K562 (cell line): ENCODE measurements at regions not wholly inside any gene's neighbourhood (a gene's known extent, or its start where the extent isn't known, plus 50 kb on each side); places are given as distances from the start of the nearest gene placed in this dataset.

ENCODE experiments used
- ARID2 ChIP-seq: fragments of 450-650 bp; IDR thresholded peaks from 2 replicates; pipeline ENCODE4 v1.6.1; 2017; ENCODE audit warnings: antibody characterized with exemption, mild to moderate bottlenecking
- ARID3A ChIP-seq: IDR thresholded peaks from 2 replicates; pipeline ENCODE4 v1.6.1; 2012; ENCODE audit warnings: low read depth, low read length, improper control_type of control experiment, borderline replicate concordance
- BRF1 ChIP-seq: IDR thresholded peaks from 3 replicates; pipeline ENCODE4 v1.6.1; 2011; ENCODE audit warnings: borderline replicate concordance, mild to moderate bottlenecking; ENCODE audit not compliant: insufficient read length; ENCODE audit errors: extremely low read depth
- COPS2 ChIP-seq: fragments of 450-650 bp; conservative IDR thresholded peaks from 2 replicates; pipeline ENCODE4 v1.6.1; 2016; ENCODE audit warnings: mild to moderate bottlenecking, moderate library complexity
- DNMT1 ChIP-seq: fragments of 450-650 bp; IDR thresholded peaks from 2 replicates; pipeline ENCODE4 v1.6.1; 2016; ENCODE audit warnings: antibody characterized with exemption, mild to moderate bottlenecking
- ELF2 ChIP-seq: fragments of 250-450 bp; sonication (Bioruptor Pico); IDR thresholded peaks from 2 replicates; pipeline ENCODE4 v1.5.0; 2021; ENCODE audit warnings: mild to moderate bottlenecking
- FOXP1 ChIP-seq: sonication (generic); formaldehyde crosslinking; IDR thresholded peaks from 2 replicates; pipeline ENCODE4 v1.8.0; 2022; ENCODE audit warnings: mild to moderate bottlenecking, missing genetic modification reagents
- HDAC8 ChIP-seq: fragments of 450-650 bp; IDR thresholded peaks from 2 replicates; pipeline ENCODE4 v1.6.1; 2016; ENCODE audit warnings: mild to moderate bottlenecking, missing genetic modification characterization, moderate library complexity, missing compliant biosample characterization
- NR1H2 ChIP-seq: sonication (generic); formaldehyde crosslinking; IDR thresholded peaks from 2 replicates; pipeline ENCODE4 v1.4.0; 2020; ENCODE audit warnings: mild to moderate bottlenecking, missing genetic modification reagents
- PHF20 ChIP-seq: fragments of 450-650 bp; IDR thresholded peaks from 2 replicates; pipeline ENCODE4 v1.6.1; 2018; ENCODE audit not compliant: partially characterized antibody
- SRSF7 ChIP-seq: fragments of 200-400 bp; formaldehyde crosslinking; optimal IDR thresholded peaks from 2 replicates; pipeline ENCODE3; 2017; ENCODE audit warnings: mild to moderate bottlenecking, low read depth, low read length
- TRIM28 ChIP-seq: fragments of 450-650 bp; IDR thresholded peaks from 2 replicates; pipeline ENCODE4 v1.6.1; 2017
- XRCC4 ChIP-seq: IDR thresholded peaks from one replicate; pipeline ENCODE4 v1.6.1; 2011; ENCODE audit not compliant: insufficient read depth, insufficient read length; ENCODE audit errors: extremely low read depth
- ZBTB33 ChIP-seq: sonication (generic); formaldehyde crosslinking; IDR thresholded peaks from 2 replicates; pipeline ENCODE4 v1.8.1; 2023; ENCODE audit warnings: mild to moderate bottlenecking, missing genetic modification reagents
- ZFP91 ChIP-seq: sonication (generic); formaldehyde crosslinking; IDR thresholded peaks from 2 replicates; pipeline ENCODE4 v1.8.0; 2022; ENCODE audit warnings: mild to moderate bottlenecking, missing genetic modification reagents
- ZFPM2 ChIP-seq: fragments of 250-450 bp; sonication (Bioruptor Pico); IDR thresholded peaks from 2 replicates; pipeline ENCODE4 v1.5.1; 2022; ENCODE audit warnings: mild to moderate bottlenecking
- ZNF174 ChIP-seq: fragments of 250-450 bp; sonication (Bioruptor Pico); IDR thresholded peaks from 2 replicates; pipeline ENCODE4 v1.4.0; 2020; ENCODE audit warnings: mild to moderate bottlenecking
- ZNF253 ChIP-seq: fragments of 250-450 bp; sonication (Bioruptor Pico); conservative IDR thresholded peaks from 2 replicates; pipeline ENCODE4 v1.6.1; 2021; ENCODE audit warnings: mild to moderate bottlenecking
- ZNF707 ChIP-seq: fragments of 250-450 bp; sonication (Bioruptor Pico); conservative IDR thresholded peaks from 2 replicates; pipeline ENCODE4 v1.8.0; 2022; ENCODE audit warnings: inconsistent platforms, mild to moderate bottlenecking, moderate library complexity
- ZNF764 ChIP-seq: fragments of 250-450 bp; sonication (Bioruptor Pico); IDR thresholded peaks from 2 replicates; pipeline ENCODE4 v1.4.0; 2020; ENCODE audit warnings: low read depth, mild to moderate bottlenecking, moderate library complexity
- ZNF778 ChIP-seq: fragments of 450-650 bp; formaldehyde crosslinking; IDR thresholded peaks from 2 replicates; pipeline ENCODE4 v1.4.0; 2020; ENCODE audit warnings: mild to moderate bottlenecking, moderate library complexity
- TF ChIP-seq, protein P1 (sequence below): fragments of 250-450 bp; sonication (Bioruptor Pico); IDR thresholded peaks from 2 replicates; pipeline ENCODE4 v1.5.0; 2021; ENCODE audit warnings: mild to moderate bottlenecking, borderline replicate concordance
- TF ChIP-seq, protein P2 (sequence below), 2 experiments: fragments of 450-650 bp; IDR thresholded peaks; 2 replicates each; pipeline ENCODE4 v1.6.1; 2016

GRCh38 chr4:10285028-10285427 is 168.4 kb upstream of the WDR1 start (continued):
- no peak for TF ChIP-seq ZFP91 (CRISPR knock-in tag)
- TF ChIP-seq HDAC8 (tag): no peak
- TF ChIP-seq, protein P1, sequence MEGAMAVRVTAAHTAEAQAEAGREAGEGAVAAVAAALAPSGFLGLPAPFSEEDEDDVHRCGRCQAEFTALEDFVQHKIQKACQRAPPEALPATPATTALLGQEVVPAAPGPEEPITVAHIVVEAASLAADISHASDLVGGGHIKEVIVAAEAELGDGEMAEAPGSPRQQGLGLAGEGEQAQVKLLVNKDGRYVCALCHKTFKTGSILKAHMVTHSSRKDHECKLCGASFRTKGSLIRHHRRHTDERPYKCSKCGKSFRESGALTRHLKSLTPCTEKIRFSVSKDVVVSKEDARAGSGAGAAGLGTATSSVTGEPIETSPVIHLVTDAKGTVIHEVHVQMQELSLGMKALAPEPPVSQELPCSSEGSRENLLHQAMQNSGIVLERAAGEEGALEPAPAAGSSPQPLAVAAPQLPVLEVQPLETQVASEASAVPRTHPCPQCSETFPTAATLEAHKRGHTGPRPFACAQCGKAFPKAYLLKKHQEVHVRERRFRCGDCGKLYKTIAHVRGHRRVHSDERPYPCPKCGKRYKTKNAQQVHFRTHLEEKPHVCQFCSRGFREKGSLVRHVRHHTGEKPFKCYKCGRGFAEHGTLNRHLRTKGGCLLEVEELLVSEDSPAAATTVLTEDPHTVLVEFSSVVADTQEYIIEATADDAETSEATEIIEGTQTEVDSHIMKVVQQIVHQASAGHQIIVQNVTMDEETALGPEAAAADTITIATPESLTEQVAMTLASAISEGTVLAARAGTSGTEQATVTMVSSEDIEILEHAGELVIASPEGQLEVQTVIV (CRISPR knock-in tag): no peak
- TF ChIP-seq SRSF7: no peak
- TF ChIP-seq XRCC4: no peak
- no peak for TF ChIP-seq ZNF707
- TF ChIP-seq ZFPM2: no peak
- no peak for TF ChIP-seq ZNF764 (CRISPR knock-in tag)
- no peak for TF ChIP-seq ZNF778
- TF ChIP-seq ZNF174 (CRISPR knock-in tag): no peak
- TF ChIP-seq NR1H2 (CRISPR knock-in tag): no peak
- TF ChIP-seq ZNF253 (CRISPR knock-in tag): no peak
- TF ChIP-seq PHF20: no peak
- TF ChIP-seq, protein P2, sequence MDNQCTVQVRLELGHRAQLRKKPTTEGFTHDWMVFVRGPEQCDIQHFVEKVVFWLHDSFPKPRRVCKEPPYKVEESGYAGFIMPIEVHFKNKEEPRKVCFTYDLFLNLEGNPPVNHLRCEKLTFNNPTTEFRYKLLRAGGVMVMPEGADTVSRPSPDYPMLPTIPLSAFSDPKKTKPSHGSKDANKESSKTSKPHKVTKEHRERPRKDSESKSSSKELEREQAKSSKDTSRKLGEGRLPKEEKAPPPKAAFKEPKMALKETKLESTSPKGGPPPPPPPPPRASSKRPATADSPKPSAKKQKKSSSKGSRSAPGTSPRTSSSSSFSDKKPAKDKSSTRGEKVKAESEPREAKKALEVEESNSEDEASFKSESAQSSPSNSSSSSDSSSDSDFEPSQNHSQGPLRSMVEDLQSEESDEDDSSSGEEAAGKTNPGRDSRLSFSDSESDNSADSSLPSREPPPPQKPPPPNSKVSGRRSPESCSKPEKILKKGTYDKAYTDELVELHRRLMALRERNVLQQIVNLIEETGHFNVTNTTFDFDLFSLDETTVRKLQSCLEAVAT (IDR thresholded peaks at IDR 0.05): no peak
- TF ChIP-seq ARID3A: no peak
- TF ChIP-seq BRF1: no peak
- no peak for TF ChIP-seq FOXP1 (CRISPR knock-in tag)
- TF ChIP-seq COPS2: no peak
- TF ChIP-seq ELF2 (CRISPR knock-in tag): no peak
- no peak for TF ChIP-seq DNMT1
- TF ChIP-seq ARID2: no peak
- no peak for TF ChIP-seq ZBTB33 (CRISPR knock-in tag)
- no peak for TF ChIP-seq TRIM28
